ENCODE measurements at regions not wholly inside any gene's neighbourhood (a gene's known extent, or its start where the extent isn't known, plus 50 kb on each side); places are given as distances from the start of the nearest gene placed in this dataset.

GRCh38 chr9:81193362-81194339 is 495.7 kb downstream of the TLE1 start:
- TF ChIP-seq, protein P1, sequence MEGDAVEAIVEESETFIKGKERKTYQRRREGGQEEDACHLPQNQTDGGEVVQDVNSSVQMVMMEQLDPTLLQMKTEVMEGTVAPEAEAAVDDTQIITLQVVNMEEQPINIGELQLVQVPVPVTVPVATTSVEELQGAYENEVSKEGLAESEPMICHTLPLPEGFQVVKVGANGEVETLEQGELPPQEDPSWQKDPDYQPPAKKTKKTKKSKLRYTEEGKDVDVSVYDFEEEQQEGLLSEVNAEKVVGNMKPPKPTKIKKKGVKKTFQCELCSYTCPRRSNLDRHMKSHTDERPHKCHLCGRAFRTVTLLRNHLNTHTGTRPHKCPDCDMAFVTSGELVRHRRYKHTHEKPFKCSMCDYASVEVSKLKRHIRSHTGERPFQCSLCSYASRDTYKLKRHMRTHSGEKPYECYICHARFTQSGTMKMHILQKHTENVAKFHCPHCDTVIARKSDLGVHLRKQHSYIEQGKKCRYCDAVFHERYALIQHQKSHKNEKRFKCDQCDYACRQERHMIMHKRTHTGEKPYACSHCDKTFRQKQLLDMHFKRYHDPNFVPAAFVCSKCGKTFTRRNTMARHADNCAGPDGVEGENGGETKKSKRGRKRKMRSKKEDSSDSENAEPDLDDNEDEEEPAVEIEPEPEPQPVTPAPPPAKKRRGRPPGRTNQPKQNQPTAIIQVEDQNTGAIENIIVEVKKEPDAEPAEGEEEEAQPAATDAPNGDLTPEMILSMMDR (IDR thresholded peaks at IDR 0.05; ENCODE audit: insufficient read depth, low read length, poor library complexity, severe bottlenecking): no peak
- no peak for TF ChIP-seq EZH2phosphoT487 (conservative IDR thresholded peaks at IDR 0.05; ENCODE audit: low read length)
